PFSK-1 (cell line): ENCODE measurements at regions not wholly inside any gene's neighbourhood (a gene's known extent, or its start where the extent isn't known, plus 50 kb on each side); places are given as distances from the start of the nearest gene placed in this dataset.

ENCODE experiments used
- FOXP2 ChIP-seq: optimal IDR thresholded peaks from 2 replicates; pipeline ENCODE3; 2011; ENCODE audit warnings: borderline replicate concordance, control low read depth, inconsistent platforms; ENCODE audit not compliant: insufficient read depth; ENCODE audit errors: extremely low read length, extremely low read depth
- POLR2AphosphoS5 ChIP-seq: IDR thresholded peaks from 2 replicates; pipeline ENCODE4 v1.6.1; 2012; ENCODE audit warnings: low read depth, mild to moderate bottlenecking, control low read depth, low read length, moderate library complexity
- REST ChIP-seq, 2 experiments: IDR thresholded peaks; 2 replicates each; pipeline versions ENCODE4 v1.6.1 to v1.8.0; 2011 to 2012; ENCODE audit warnings: low read depth in 2 of 2, low read length in 2 of 2, control low read depth in 1 of 2, inconsistent platforms in 1 of 2, mild to moderate bottlenecking in 1 of 2, moderate library complexity in 1 of 2; ENCODE audit not compliant: insufficient read depth in 1 of 2
- SIN3A ChIP-seq: IDR thresholded peaks from 2 replicates; pipeline ENCODE4 v1.6.1; 2012; ENCODE audit warnings: mild to moderate bottlenecking, low read length, moderate library complexity, borderline replicate concordance; ENCODE audit not compliant: insufficient read depth
- TAF1 ChIP-seq: IDR thresholded peaks from 2 replicates; pipeline ENCODE4 v1.6.1; 2012; ENCODE audit warnings: low read length, control low read depth, borderline replicate concordance; ENCODE audit not compliant: insufficient read depth

- TF ChIP-seq REST (IDR thresholded peaks at IDR 0.05; ENCODE audit: insufficient read depth in 1 of 2, low read depth in 2 of 2, low read length in 2 of 2) (no peak), SIN3A (no peak), POLR2AphosphoS5 (no peak), FOXP2 (no peak), TAF1 (no peak)
Measured at GRCh38 chr9:85114799-85115198, 445.3 kb downstream of the NTRK2 start.

- TF ChIP-seq REST (IDR thresholded peaks at IDR 0.05; ENCODE audit: insufficient read depth in 1 of 2, low read depth in 2 of 2, low read length in 2 of 2) = no peak
- no peak for TF ChIP-seq FOXP2
- no peak for TF ChIP-seq POLR2AphosphoS5
- TF ChIP-seq TAF1 = no peak
- TF ChIP-seq SIN3A = no peak
Measured at GRCh38 chr9:85112933-85113418, 443.4 kb downstream of the NTRK2 start.

DNA sequence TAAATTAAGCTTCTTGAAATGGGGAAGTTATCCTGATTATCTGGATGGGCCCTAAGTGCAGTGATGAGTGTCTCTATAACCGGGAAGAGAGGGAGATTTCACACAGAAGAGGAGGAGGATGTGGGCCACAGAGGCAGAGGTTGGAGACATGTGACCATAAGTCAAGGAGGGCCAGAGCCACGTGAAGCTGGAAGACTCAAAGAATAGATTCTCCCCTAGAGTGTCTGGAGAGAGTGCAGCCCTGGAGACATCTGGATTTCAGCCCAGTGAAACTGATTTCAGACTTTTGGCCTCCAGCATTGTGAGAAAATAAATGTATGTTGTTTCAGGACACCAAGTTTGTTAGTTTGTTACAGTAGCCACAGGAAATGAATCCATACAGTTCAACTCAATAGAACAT lies 442.9 kb downstream of the NTRK2 start:
- TF ChIP-seq REST (IDR thresholded peaks at IDR 0.05; ENCODE audit: insufficient read depth in 1 of 2, low read depth in 2 of 2, low read length in 2 of 2) (no peak), POLR2AphosphoS5 (no peak), SIN3A (no peak), TAF1 (no peak), FOXP2 (no peak)

DNA sequence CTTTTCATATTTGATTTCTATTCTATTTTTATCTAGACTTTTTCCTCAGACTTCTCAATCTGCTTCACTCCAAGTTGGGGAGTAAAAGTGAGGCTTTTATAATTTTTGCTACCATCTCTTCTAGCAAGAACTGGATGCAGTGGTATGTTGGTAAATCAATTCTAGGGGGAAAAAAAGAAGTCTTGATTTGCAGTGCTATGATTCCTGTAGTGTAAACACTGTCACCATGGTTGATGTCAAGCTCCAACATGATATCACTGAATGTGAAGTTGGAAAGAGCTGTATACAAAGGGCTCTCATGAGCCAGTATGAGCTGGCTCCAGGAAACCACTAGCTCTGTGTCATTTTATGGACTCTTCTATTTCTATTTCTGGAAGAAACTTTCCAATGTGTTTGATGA lies 439.2 kb downstream of the NTRK2 start:
- TF ChIP-seq TAF1 = no peak
- no peak for TF ChIP-seq SIN3A
- no peak for TF ChIP-seq FOXP2
- no peak for TF ChIP-seq REST (IDR thresholded peaks at IDR 0.05; ENCODE audit: insufficient read depth in 1 of 2, low read depth in 2 of 2, low read length in 2 of 2)
- TF ChIP-seq POLR2AphosphoS5 = no peak

- TF ChIP-seq POLR2AphosphoS5 (no peak), SIN3A (no peak), FOXP2 (no peak), REST (IDR thresholded peaks at IDR 0.05; ENCODE audit: insufficient read depth in 1 of 2, low read depth in 2 of 2, low read length in 2 of 2) (no peak), TAF1 (no peak)
Measured at GRCh38 chr9:85108229-85108628, 438.7 kb downstream of the NTRK2 start.
